MM.1S (cell line): ENCODE measurements at regions not wholly inside any gene's neighbourhood (a gene's known extent, or its start where the extent isn't known, plus 50 kb on each side); places are given as distances from the start of the nearest gene placed in this dataset.

ENCODE experiments used
- CTCF ChIP-seq: fragments of 300-600 bp; sonication (generic); IDR thresholded peaks from 2 replicates; pipeline ENCODE4 v1.5.1; 2016; ENCODE audit warnings: antibody characterized with exemption, low read length, mixed read lengths
- EZH2 ChIP-seq: fragments of 300-600 bp; sonication (generic); optimal IDR thresholded peaks from 2 replicates; pipeline ENCODE3; 2017; ENCODE audit warnings: low read depth, mild to moderate bottlenecking, antibody characterized with exemption, low read length, mixed read lengths

- TF ChIP-seq CTCF (no peak), EZH2 (no peak)
These were observed 694.4 kb downstream of the LTN1 start for GRCh38 chr21:28298251-28298672.
